Limb (tissue), 2 donors: ENCODE measurements at regions not wholly inside any gene's neighbourhood (a gene's known extent, or its start where the extent isn't known, plus 50 kb on each side); places are given as distances from the start of the nearest gene placed in this dataset.
A peak's percentile ranks its signal among the peaks of the same experiment; 100 is the strongest.

Experiments
- DNase-seq, 2 donors: peaks; one replicate each; pipeline ENCODE4 v3.0.0-alpha.2; 2016; ENCODE audit errors: extremely low spot score in 2 of 2

GRCh38 chr2:136468799-136469369 is 296.5 kb upstream of the THSD7B start:
- no peak for DNase-seq

GRCh38 chr2:136452528-136452927 is 312.8 kb upstream of the THSD7B start:
- DNase-seq = no peak

- DNase-seq = no peak
Measured at GRCh38 chr2:136448986-136449780, 316.2 kb upstream of the THSD7B start.

GRCh38 chr2:136448432-136448831 is 316.9 kb upstream of the THSD7B start:
- no peak for DNase-seq

GRCh38 chr2:136444323-136444722 is 321.0 kb upstream of the THSD7B start:
- DNase-seq = no peak

- no peak for DNase-seq
Measured at GRCh38 chr2:136443661-136444060, 321.7 kb upstream of the THSD7B start.

- no peak for DNase-seq
Measured at GRCh38 chr2:136441979-136442714, 323.2 kb upstream of the THSD7B start.

GRCh38 chr2:136439064-136439676 is 321.2 kb upstream of the CXCR4 start:
- no peak for DNase-seq

- DNase-seq = no peak
Measured at GRCh38 chr2:136437461-136437860, 319.5 kb upstream of the CXCR4 start.

GRCh38 chr2:136436936-136437335 is 319.0 kb upstream of the CXCR4 start:
- DNase-seq = no peak

GRCh38 chr2:136434251-136434715 is 316.3 kb upstream of the CXCR4 start:
- DNase-seq = no peak

GRCh38 chr2:136433261-136433660 is 315.3 kb upstream of the CXCR4 start:
- DNase-seq = no peak

- no peak for DNase-seq
Measured at GRCh38 chr2:136424112-136424511, 306.2 kb upstream of the CXCR4 start.

- DNase-seq = peak; percentile 69 to 84
Measured at GRCh38 chr2:136423516-136423996, 305.6 kb upstream of the CXCR4 start.

- no peak for DNase-seq
Measured at GRCh38 chr2:136422512-136422911, 304.6 kb upstream of the CXCR4 start.

GRCh38 chr2:136420346-136420745 is 302.4 kb upstream of the CXCR4 start:
- no peak for DNase-seq

- DNase-seq = no peak
Measured at GRCh38 chr2:136411946-136412345, 294.0 kb upstream of the CXCR4 start.

GRCh38 chr2:136410673-136411072 is 292.7 kb upstream of the CXCR4 start:
- no peak for DNase-seq

GRCh38 chr2:136408795-136409194 is 290.8 kb upstream of the CXCR4 start:
- no peak for DNase-seq

GRCh38 chr2:136407952-136408318 is 290.0 kb upstream of the CXCR4 start:
- DNase-seq = no peak

GRCh38 chr2:136407117-136407951 is 289.4 kb upstream of the CXCR4 start:
- DNase-seq = no peak
